Endothelial cell of umbilical vein (primary cell): ENCODE measurements at regions not wholly inside any gene's neighbourhood (a gene's known extent, or its start where the extent isn't known, plus 50 kb on each side); places are given as distances from the start of the nearest gene placed in this dataset.

ENCODE experiments used
- BruUV-seq: library from RNA; stranded (reverse); fragments of 400-500 nt; replicated peaks from 2 replicates; lab custom pipeline; 2021; lab: Mats Ljungman, UMichigan
- CTCF ChIA-PET: fragments of 300-600, 350-600 bp; sonication (Branson Sonifier 250); formaldehyde crosslinking; loops from one replicate; lab custom pipeline; 2021; ENCODE audit warnings: antibody characterized with exemption, inconsistent platforms; lab: Charles Lee
- POLR2A ChIA-PET: fragments of 300-600, 350-600 bp; sonication (Branson Sonifier 250); formaldehyde crosslinking; loops from one replicate; lab custom pipeline; 2021; ENCODE audit warnings: antibody characterized with exemption, inconsistent platforms; lab: Charles Lee
- DNase-seq: peaks from one replicate; pipeline ENCODE4 v3.0.0-alpha.2; 2011; ENCODE audit warnings: low read depth, low spot score
- FAIRE-seq: peaks from 2 replicates; lab custom pipeline; 2011; peaks lifted over from hg19 to GRCh38; lab: Jason Lieb, UNC
- H2AFZ ChIP-seq: 2 replicates; pipeline ENCODE4 v1.6.0; 2012; ENCODE audit warnings: low read depth, low read length, control low read depth, inconsistent platforms
- H3K27ac ChIP-seq: 2 replicates; pipeline ENCODE4 v1.5.1; 2011; ENCODE audit warnings: low read depth, mild to moderate bottlenecking, control low read depth, low read length, moderate library complexity; ENCODE audit not compliant: insufficient read depth
- H3K27me3 ChIP-seq, 2 experiments: 2 replicates each; pipeline versions ENCODE4 v1.6.0 to v1.6.1; 2011; ENCODE audit warnings: low read length in 2 of 2, mixed read lengths in 1 of 2; ENCODE audit not compliant: control insufficient read depth in 2 of 2, insufficient read depth in 2 of 2
- H3K36me3 ChIP-seq, 2 experiments: 2 replicates in 1 of 2; 3 replicates in 1 of 2; pipeline ENCODE4 v1.5.1; 2011; ENCODE audit warnings: low read length in 2 of 2, mild to moderate bottlenecking in 1 of 2, moderate library complexity in 1 of 2; ENCODE audit not compliant: control insufficient read depth in 2 of 2, insufficient read depth in 2 of 2; ENCODE audit errors: extremely low read depth in 1 of 2
- H3K4me1 ChIP-seq: 3 replicates; pipeline ENCODE4 v1.5.1; 2011; ENCODE audit warnings: mild to moderate bottlenecking, low read length; ENCODE audit not compliant: control insufficient read depth, insufficient read depth; ENCODE audit errors: extremely low read depth
- H3K4me2 ChIP-seq: 2 replicates; pipeline ENCODE4 v1.6.1; 2011; ENCODE audit warnings: low read length, control low read depth, mixed read lengths; ENCODE audit not compliant: insufficient read depth
- H3K4me3 ChIP-seq, 3 experiments: fragments of 200-600 bp in 1 of 3; sonication (generic), shearing (Covaris generic) in 1 of 3; replicated peaks in 1 of 3; 2 replicates each; pipeline ENCODE4 v1.5.1; 2011 to 2016; ENCODE audit warnings: control low read depth in 3 of 3, low read length in 3 of 3, mild to moderate bottlenecking in 2 of 3, inconsistent platforms in 1 of 3, low read depth in 1 of 3, moderate library complexity in 1 of 3; ENCODE audit not compliant: insufficient read depth in 1 of 3
- H3K79me2 ChIP-seq: 2 replicates; pipeline ENCODE4 v1.6.0; 2012; ENCODE audit warnings: low read length, inconsistent platforms; ENCODE audit not compliant: control insufficient read depth, insufficient read depth
- H3K9ac ChIP-seq: replicated peaks from 2 replicates; pipeline ENCODE3; 2011; ENCODE audit warnings: low read length, control low read depth; ENCODE audit not compliant: insufficient read depth; ENCODE audit errors: extremely low read depth
- H3K9me1 ChIP-seq: replicated peaks from 3 replicates; pipeline ENCODE4 v1.6.0; 2011; ENCODE audit warnings: mild to moderate bottlenecking, low read length; ENCODE audit not compliant: control insufficient read depth, insufficient read depth; ENCODE audit errors: extremely low read depth
- H3K9me3 ChIP-seq: replicated peaks from 2 replicates; pipeline ENCODE4 v1.5.1; 2012; ENCODE audit warnings: low read length, inconsistent platforms; ENCODE audit not compliant: control insufficient read depth, insufficient read depth
- H4K20me1 ChIP-seq: replicated peaks from 2 replicates; pipeline ENCODE3; 2011; ENCODE audit warnings: mild to moderate bottlenecking, low read length; ENCODE audit not compliant: control insufficient read depth, insufficient read depth; ENCODE audit errors: extremely low read depth
- EZH2 ChIP-seq: IDR thresholded peaks from 2 replicates; pipeline ENCODE4 v1.6.1; 2012; ENCODE audit warnings: borderline replicate concordance, low read depth, mild to moderate bottlenecking, moderate library complexity, low read length, inconsistent platforms; ENCODE audit not compliant: severe bottlenecking
- FOS ChIP-seq: IDR thresholded peaks from 2 replicates; pipeline ENCODE4 v1.6.1; 2011; ENCODE audit warnings: mild to moderate bottlenecking, low read length, moderate library complexity, borderline replicate concordance; ENCODE audit not compliant: insufficient read depth
- GATA2 ChIP-seq: IDR thresholded peaks from 2 replicates; pipeline ENCODE4 v1.7.0; 2011; ENCODE audit warnings: low read depth, mild to moderate bottlenecking, moderate library complexity, mixed read lengths, low read length; ENCODE audit not compliant: insufficient read length, insufficient read depth
- JUN ChIP-seq: IDR thresholded peaks from 2 replicates; pipeline ENCODE4 v1.6.1; 2011; ENCODE audit warnings: borderline replicate concordance, low read depth; ENCODE audit not compliant: insufficient read length, insufficient read depth
- MYC ChIP-seq: IDR thresholded peaks from one replicate; pipeline ENCODE4 v1.6.1; 2011; ENCODE audit warnings: mild to moderate bottlenecking, low read depth, low read length
- POLR2A ChIP-seq: IDR thresholded peaks from 2 replicates; pipeline ENCODE4 v1.6.1; 2012; ENCODE audit warnings: low read depth, mild to moderate bottlenecking, control low read depth, low read length
- POLR2AphosphoS5 ChIP-seq: IDR thresholded peaks from 2 replicates; pipeline ENCODE4 v1.6.1; 2012; ENCODE audit warnings: low read depth, mild to moderate bottlenecking, control low read depth, low read length, moderate library complexity; ENCODE audit not compliant: insufficient read depth
- dilution Hi-C: fragments of 300-500 bp; cut with MboI; formaldehyde crosslinking; loops from one replicate; pipeline ENCODE4 v1.15.0; 2019; ENCODE audit warnings: low sequenced_read_pairs; ENCODE audit not compliant: extremely low pct_ligation_motif_present
- intact Hi-C: fragments of 100-400 bp; cut with micrococcal nuclease; formaldehyde crosslinking; loops from one replicate; pipeline ENCODE4 v1.10.0; 2022
- TF ChIP-seq, protein P1 (sequence below): IDR thresholded peaks from 2 replicates; pipeline ENCODE4 v1.6.1; 2011; ENCODE audit not compliant: insufficient read depth, insufficient read length
- TF ChIP-seq, protein P2 (sequence below), 2 donors: IDR thresholded peaks; 1 replicate in 1 of 2; 2 replicates in 1 of 2; pipeline ENCODE4 v1.5.1; 2011; ENCODE audit warnings: low read length in 2 of 2, mild to moderate bottlenecking in 2 of 2, moderate library complexity in 2 of 2, control low read depth in 1 of 2, inconsistent platforms in 1 of 2, low read depth in 1 of 2; ENCODE audit not compliant: insufficient read depth in 1 of 2; ENCODE audit errors: extremely low read depth in 1 of 2

GRCh38 chr6:101015541-101015940, 134.4 kb upstream of the ASCC3 start:
- no peak overlapping the region for H3K4me3 ChIP-seq
- TF ChIP-seq, protein P1, sequence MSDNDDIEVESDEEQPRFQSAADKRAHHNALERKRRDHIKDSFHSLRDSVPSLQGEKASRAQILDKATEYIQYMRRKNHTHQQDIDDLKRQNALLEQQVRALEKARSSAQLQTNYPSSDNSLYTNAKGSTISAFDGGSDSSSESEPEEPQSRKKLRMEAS, result no peak
- no peak for TF ChIP-seq GATA2
- TF ChIP-seq, protein P2, sequence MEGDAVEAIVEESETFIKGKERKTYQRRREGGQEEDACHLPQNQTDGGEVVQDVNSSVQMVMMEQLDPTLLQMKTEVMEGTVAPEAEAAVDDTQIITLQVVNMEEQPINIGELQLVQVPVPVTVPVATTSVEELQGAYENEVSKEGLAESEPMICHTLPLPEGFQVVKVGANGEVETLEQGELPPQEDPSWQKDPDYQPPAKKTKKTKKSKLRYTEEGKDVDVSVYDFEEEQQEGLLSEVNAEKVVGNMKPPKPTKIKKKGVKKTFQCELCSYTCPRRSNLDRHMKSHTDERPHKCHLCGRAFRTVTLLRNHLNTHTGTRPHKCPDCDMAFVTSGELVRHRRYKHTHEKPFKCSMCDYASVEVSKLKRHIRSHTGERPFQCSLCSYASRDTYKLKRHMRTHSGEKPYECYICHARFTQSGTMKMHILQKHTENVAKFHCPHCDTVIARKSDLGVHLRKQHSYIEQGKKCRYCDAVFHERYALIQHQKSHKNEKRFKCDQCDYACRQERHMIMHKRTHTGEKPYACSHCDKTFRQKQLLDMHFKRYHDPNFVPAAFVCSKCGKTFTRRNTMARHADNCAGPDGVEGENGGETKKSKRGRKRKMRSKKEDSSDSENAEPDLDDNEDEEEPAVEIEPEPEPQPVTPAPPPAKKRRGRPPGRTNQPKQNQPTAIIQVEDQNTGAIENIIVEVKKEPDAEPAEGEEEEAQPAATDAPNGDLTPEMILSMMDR (IDR thresholded peaks at IDR 0.05; ENCODE audit: extremely low read depth in 1 of 2, insufficient read depth in 1 of 2, low read depth in 1 of 2, low read length in 2 of 2), result no peak
- TF ChIP-seq JUN, result no peak
- TF ChIP-seq FOS, result no peak
- no peak for TF ChIP-seq POLR2AphosphoS5
- no peak for TF ChIP-seq MYC
- no peak for TF ChIP-seq EZH2
- no peak for TF ChIP-seq POLR2A
- POLR2A ChIA-PET, result no interaction called here
- no peaks in the 10 kb centered on the region for H4K20me1 ChIP-seq
- dilution Hi-C loops, result no loop called here
- intact Hi-C loops, result no loop called here
- H3K9me1 ChIP-seq, result no peaks in the 10 kb centered on the region
- no peak overlapping the region for H3K4me2 ChIP-seq
- no peaks in the 10 kb centered on the region for H3K36me3 ChIP-seq
- no peaks in the 10 kb centered on the region for H3K79me2 ChIP-seq
- BruUV-seq, result no TSS peak
- FAIRE-seq, result no peak
- H3K4me1 ChIP-seq, result no peaks in the 10 kb centered on the region
- CTCF ChIA-PET, result no interaction called here
- H3K27me3 ChIP-seq, result no peaks in the 10 kb centered on the region
- DNase-seq, result no peak
- no peaks in the 10 kb centered on the region for H3K9me3 ChIP-seq
- no peak overlapping the region for H3K9ac ChIP-seq
- no peak overlapping the region for H2AFZ ChIP-seq
- no peak overlapping the region for H3K27ac ChIP-seq
